ENCODE measurements at regions not wholly inside any gene's neighbourhood (a gene's known extent, or its start where the extent isn't known, plus 50 kb on each side); places are given as distances from the start of the nearest gene placed in this dataset.

DNA sequence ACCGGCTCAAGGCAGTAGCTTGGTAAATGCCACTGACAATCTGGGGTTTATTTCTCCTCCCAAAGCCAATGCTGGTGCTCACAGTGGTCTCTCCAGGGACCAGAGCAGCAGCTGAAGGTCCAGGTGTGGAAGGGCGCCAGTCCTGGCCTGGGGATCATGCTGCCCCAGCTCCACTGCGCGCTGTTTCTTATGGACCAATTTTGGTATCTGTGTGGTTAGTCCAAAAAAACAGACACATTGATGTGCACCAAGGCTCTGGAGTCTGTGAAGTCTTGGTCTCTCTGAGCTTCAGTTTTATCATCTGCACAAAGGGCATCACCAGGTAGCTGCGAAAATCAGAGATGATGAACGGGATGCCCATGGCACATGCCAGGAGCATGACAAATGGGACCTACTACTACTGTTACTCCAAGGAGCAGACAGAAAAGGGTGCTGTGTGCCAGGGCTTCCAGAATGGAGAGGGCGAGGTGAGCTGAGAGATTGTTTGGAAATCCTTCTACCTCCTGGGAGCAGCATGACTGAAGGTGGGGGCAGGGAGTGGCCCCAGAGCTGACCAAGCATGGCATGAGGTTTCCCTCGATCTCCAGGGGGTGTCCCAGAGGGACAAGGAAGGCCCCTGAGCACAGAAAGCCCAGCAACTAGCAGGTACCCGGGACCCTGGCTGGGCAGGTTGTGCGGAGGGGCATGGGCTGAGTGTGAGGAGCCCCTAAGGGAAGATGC lies 134.3 kb upstream of the PRR20G start:
- no TSS peak for BruUV-seq (replicated peaks)
- no peaks in the 10 kb centered on the region for H3K36me3 ChIP-seq (ENCODE audit: control insufficient read depth in 1 of 2, insufficient read depth in 2 of 2, low read length in 2 of 2)
- H2AFZ ChIP-seq (ENCODE audit: low read depth, low read length, poor library complexity, severe bottlenecking) = no peak overlapping the region
- H3K9me2 ChIP-seq (ENCODE audit: insufficient read depth) = no peaks in the 10 kb centered on the region
- no peaks in the 10 kb centered on the region for H3K9me3 ChIP-seq (ENCODE audit: control insufficient read depth in 1 of 2, insufficient read depth in 1 of 2, low read depth in 1 of 2, low read length in 2 of 2)
- H3K27ac ChIP-seq (ENCODE audit: low read depth, low read length) = no peak overlapping the region
- DNase-seq (ENCODE audit: low read depth, low spot score) (no peak), ATAC-seq (no peak)
- intact Hi-C loops (cut with micrococcal nuclease) = no loop called here
- H3K4me1 ChIP-seq (ENCODE audit: control insufficient read depth in 1 of 2, insufficient read depth in 2 of 2, low read length in 2 of 2) = no peaks in the 10 kb centered on the region
- H3K79me2 ChIP-seq (ENCODE audit: insufficient read depth, low read length) = no peaks in the 10 kb centered on the region
- H3K27me3 ChIP-seq (ENCODE audit: insufficient read depth, low read length) = peaks cover 18% of the 10 kb centered on the region; the same call in 1 of the 2 replicates
- CTCF ChIA-PET = no interaction called here
- no peak overlapping the region for H3K4me3 ChIP-seq (replicated peaks in 1 of 2; ENCODE audit: low read depth in 1 of 2, low read length in 2 of 2)
- RAD21 ChIA-PET (ENCODE audit: low non-redundant PET in 1 of 2, low total read pairs in 2 of 2, uncharacterized antibody in 2 of 2, unreplicated experiment in 2 of 2) = no interaction called here
- POLR2A ChIA-PET = no interaction called here
- H4K20me1 ChIP-seq (ENCODE audit: insufficient read depth) = no peaks in the 10 kb centered on the region
- H3K4me2 ChIP-seq (ENCODE audit: low read length) = no peak overlapping the region
- TF ChIP-seq EZH2 (IDR thresholded peaks at IDR 0.05) = no peak
- no peak for TF ChIP-seq EZH2phosphoT487 (IDR thresholded peaks at IDR 0.05; ENCODE audit: borderline replicate concordance)
- no peak for TF ChIP-seq JUND (IDR thresholded peaks at IDR 0.05)
- TF ChIP-seq FOSL1 (IDR thresholded peaks at IDR 0.05; ENCODE audit: low read depth) = no peak
- TF ChIP-seq, protein P1, sequence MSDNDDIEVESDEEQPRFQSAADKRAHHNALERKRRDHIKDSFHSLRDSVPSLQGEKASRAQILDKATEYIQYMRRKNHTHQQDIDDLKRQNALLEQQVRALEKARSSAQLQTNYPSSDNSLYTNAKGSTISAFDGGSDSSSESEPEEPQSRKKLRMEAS (IDR thresholded peaks at IDR 0.05) = no peak
- TF ChIP-seq TCF7L2 (IDR thresholded peaks at IDR 0.05; ENCODE audit: borderline replicate concordance, extremely low read depth, insufficient read depth, insufficient read length) = no peak
- no peak for TF ChIP-seq SIN3A (IDR thresholded peaks at IDR 0.05; ENCODE audit: low read depth)
- TF ChIP-seq ELF1 (IDR thresholded peaks at IDR 0.05; ENCODE audit: borderline replicate concordance, low read depth) = no peak
- TF ChIP-seq, protein P2, sequence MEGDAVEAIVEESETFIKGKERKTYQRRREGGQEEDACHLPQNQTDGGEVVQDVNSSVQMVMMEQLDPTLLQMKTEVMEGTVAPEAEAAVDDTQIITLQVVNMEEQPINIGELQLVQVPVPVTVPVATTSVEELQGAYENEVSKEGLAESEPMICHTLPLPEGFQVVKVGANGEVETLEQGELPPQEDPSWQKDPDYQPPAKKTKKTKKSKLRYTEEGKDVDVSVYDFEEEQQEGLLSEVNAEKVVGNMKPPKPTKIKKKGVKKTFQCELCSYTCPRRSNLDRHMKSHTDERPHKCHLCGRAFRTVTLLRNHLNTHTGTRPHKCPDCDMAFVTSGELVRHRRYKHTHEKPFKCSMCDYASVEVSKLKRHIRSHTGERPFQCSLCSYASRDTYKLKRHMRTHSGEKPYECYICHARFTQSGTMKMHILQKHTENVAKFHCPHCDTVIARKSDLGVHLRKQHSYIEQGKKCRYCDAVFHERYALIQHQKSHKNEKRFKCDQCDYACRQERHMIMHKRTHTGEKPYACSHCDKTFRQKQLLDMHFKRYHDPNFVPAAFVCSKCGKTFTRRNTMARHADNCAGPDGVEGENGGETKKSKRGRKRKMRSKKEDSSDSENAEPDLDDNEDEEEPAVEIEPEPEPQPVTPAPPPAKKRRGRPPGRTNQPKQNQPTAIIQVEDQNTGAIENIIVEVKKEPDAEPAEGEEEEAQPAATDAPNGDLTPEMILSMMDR (IDR thresholded peaks at IDR 0.05 in 2 of 3, conservative IDR thresholded peaks at IDR 0.05 in 1 of 3; ENCODE audit: borderline replicate concordance in 1 of 3, insufficient read depth in 1 of 3, low read depth in 2 of 3, low read length in 2 of 3) = no peak
- no peak for TF ChIP-seq POLR2A (IDR thresholded peaks at IDR 0.05; ENCODE audit: borderline replicate concordance, extremely low read depth, insufficient read depth, insufficient read length)
- TF ChIP-seq REST (IDR thresholded peaks at IDR 0.05; ENCODE audit: low read depth) = no peak
- TF ChIP-seq, protein P3, sequence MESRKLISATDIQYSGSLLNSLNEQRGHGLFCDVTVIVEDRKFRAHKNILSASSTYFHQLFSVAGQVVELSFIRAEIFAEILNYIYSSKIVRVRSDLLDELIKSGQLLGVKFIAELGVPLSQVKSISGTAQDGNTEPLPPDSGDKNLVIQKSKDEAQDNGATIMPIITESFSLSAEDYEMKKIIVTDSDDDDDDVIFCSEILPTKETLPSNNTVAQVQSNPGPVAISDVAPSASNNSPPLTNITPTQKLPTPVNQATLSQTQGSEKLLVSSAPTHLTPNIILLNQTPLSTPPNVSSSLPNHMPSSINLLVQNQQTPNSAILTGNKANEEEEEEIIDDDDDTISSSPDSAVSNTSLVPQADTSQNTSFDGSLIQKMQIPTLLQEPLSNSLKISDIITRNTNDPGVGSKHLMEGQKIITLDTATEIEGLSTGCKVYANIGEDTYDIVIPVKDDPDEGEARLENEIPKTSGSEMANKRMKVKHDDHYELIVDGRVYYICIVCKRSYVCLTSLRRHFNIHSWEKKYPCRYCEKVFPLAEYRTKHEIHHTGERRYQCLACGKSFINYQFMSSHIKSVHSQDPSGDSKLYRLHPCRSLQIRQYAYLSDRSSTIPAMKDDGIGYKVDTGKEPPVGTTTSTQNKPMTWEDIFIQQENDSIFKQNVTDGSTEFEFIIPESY (IDR thresholded peaks at IDR 0.05; ENCODE audit: extremely low read depth, insufficient replicate concordance, low read length) = no peak
- no peak for TF ChIP-seq SRF (IDR thresholded peaks at IDR 0.05; ENCODE audit: low read depth)
- no peak for TF ChIP-seq CEBPB (IDR thresholded peaks at IDR 0.05; ENCODE audit: low read depth)
- TF ChIP-seq POLR2AphosphoS5 (IDR thresholded peaks at IDR 0.05; ENCODE audit: low read depth, low read length) = no peak
- no peak overlapping the region for H3K9ac ChIP-seq (ENCODE audit: low read length)

All from HCT116 (cell line).